Osteoblast (primary cell): ENCODE measurements at regions not wholly inside any gene's neighbourhood (a gene's known extent, or its start where the extent isn't known, plus 50 kb on each side); places are given as distances from the start of the nearest gene placed in this dataset.

Experiments used
- DNase-seq: peaks from one replicate; pipeline ENCODE4 v3.0.0; 2011; ENCODE audit warnings: low spot score, mixed read lengths; ENCODE audit not compliant: insufficient read length; ENCODE audit errors: missing footprints
- H2AFZ ChIP-seq: 2 replicates; pipeline ENCODE4 v1.6.0; 2011; ENCODE audit warnings: mild to moderate bottlenecking, low read length
- H3K27ac ChIP-seq: 2 replicates; pipeline ENCODE4 v1.5.1; 2011; ENCODE audit warnings: mild to moderate bottlenecking, low read depth, low read length, moderate library complexity
- H3K27me3 ChIP-seq: 2 replicates; pipeline ENCODE4 v1.6.0; 2012; ENCODE audit warnings: mild to moderate bottlenecking, control low read depth, inconsistent platforms, low read length, moderate library complexity; ENCODE audit not compliant: insufficient read depth
- H3K36me3 ChIP-seq: 2 replicates; pipeline ENCODE4 v1.5.1; 2011; ENCODE audit warnings: mild to moderate bottlenecking, low read length, control low read depth, moderate library complexity; ENCODE audit not compliant: insufficient read depth
- H3K4me1 ChIP-seq: 2 replicates; pipeline ENCODE4 v1.5.1; 2011; ENCODE audit warnings: mild to moderate bottlenecking, low read length, control low read depth, moderate library complexity; ENCODE audit not compliant: insufficient read depth
- H3K4me2 ChIP-seq: 2 replicates; pipeline ENCODE4 v1.6.0; 2011; ENCODE audit warnings: mild to moderate bottlenecking, low read length; ENCODE audit not compliant: insufficient read depth
- H3K4me3 ChIP-seq: fragments of 200-600 bp; sonication (generic); 3 replicates; pipeline ENCODE4 v1.5.1; 2012; ENCODE audit warnings: mild to moderate bottlenecking, low read length, inconsistent platforms; ENCODE audit not compliant: insufficient read depth
- H3K79me2 ChIP-seq: 2 replicates; pipeline ENCODE4 v1.6.0; 2012; ENCODE audit warnings: mild to moderate bottlenecking, low read length, control low read depth, inconsistent platforms; ENCODE audit not compliant: insufficient read depth
- H3K9me3 ChIP-seq: 2 replicates; pipeline ENCODE4 v1.5.1; 2011; ENCODE audit warnings: low read depth, low read length, control low read depth
- H4K20me1 ChIP-seq: 2 replicates; pipeline ENCODE4 v1.6.0; 2012; ENCODE audit warnings: mild to moderate bottlenecking, low read length, control low read depth; ENCODE audit not compliant: insufficient read depth
- CTCF ChIP-seq: IDR thresholded peaks from 2 replicates; pipeline ENCODE4 v1.5.1; 2011; ENCODE audit warnings: mild to moderate bottlenecking, low read depth, low read length, moderate library complexity; ENCODE audit errors: extremely low read depth

- DNase-seq, result no peak
- Histone ChIP-seq H3K36me3 (no peaks in the 10 kb centered on the region), H3K27ac (no peak overlapping the region), H2AFZ (no peak overlapping the region), H3K79me2 (no peaks in the 10 kb centered on the region), H3K4me1 (no peaks in the 10 kb centered on the region), H3K27me3 (no peaks in the 10 kb centered on the region), H3K9me3 (no peaks in the 10 kb centered on the region), H3K4me3 (no peak overlapping the region), H3K4me2 (no peak overlapping the region), H4K20me1 (no peaks in the 10 kb centered on the region)
- no peak for TF ChIP-seq CTCF
These were observed 442.5 kb upstream of the KLHL29 start for GRCh38 chr2:22942441-22942840.

GRCh38 chr2:22944143-22944542, 440.8 kb upstream of the KLHL29 start:
- no peak overlapping the region for H3K27ac ChIP-seq
- H3K4me2 ChIP-seq, result no peak overlapping the region
- H3K4me3 ChIP-seq, result no peak overlapping the region
- no peaks in the 10 kb centered on the region for H4K20me1 ChIP-seq
- no peak for DNase-seq
- H3K36me3 ChIP-seq, result no peaks in the 10 kb centered on the region
- peaks cover 3% of the 10 kb centered on the region for H3K9me3 ChIP-seq
- no peaks in the 10 kb centered on the region for H3K79me2 ChIP-seq
- no peaks in the 10 kb centered on the region for H3K27me3 ChIP-seq
- H2AFZ ChIP-seq, result no peak overlapping the region
- no peak for TF ChIP-seq CTCF
- H3K4me1 ChIP-seq, result no peaks in the 10 kb centered on the region

- Histone ChIP-seq H3K4me3 (no peak overlapping the region), H3K36me3 (no peaks in the 10 kb centered on the region), H3K4me1 (no peaks in the 10 kb centered on the region), H3K4me2 (no peak overlapping the region), H3K79me2 (no peaks in the 10 kb centered on the region), H3K27ac (no peak overlapping the region), H4K20me1 (no peaks in the 10 kb centered on the region), H2AFZ (no peak overlapping the region), H3K27me3 (no peaks in the 10 kb centered on the region), H3K9me3 (peaks cover 3% of the 10 kb centered on the region)
- TF ChIP-seq CTCF, result no peak
- DNase-seq, result no peak
These were observed 438.4 kb upstream of the KLHL29 start for GRCh38 chr2:22946553-22946952.

- Histone ChIP-seq H3K36me3 (no peaks in the 10 kb centered on the region), H2AFZ (no peak overlapping the region), H3K4me3 (no peak overlapping the region), H3K27ac (no peak overlapping the region), H3K79me2 (no peaks in the 10 kb centered on the region), H3K27me3 (no peaks in the 10 kb centered on the region), H3K9me3 (peaks cover 3% of the 10 kb centered on the region), H3K4me1 (no peaks in the 10 kb centered on the region), H3K4me2 (no peak overlapping the region), H4K20me1 (no peaks in the 10 kb centered on the region)
- no peak for DNase-seq
- TF ChIP-seq CTCF, result no peak
These were observed 437.2 kb upstream of the KLHL29 start for GRCh38 chr2:22947741-22948140.
